GM21737 (cell line): ENCODE measurements at regions not wholly inside any gene's neighbourhood (a gene's known extent, or its start where the extent isn't known, plus 50 kb on each side); places are given as distances from the start of the nearest gene placed in this dataset.

ENCODE experiments used
- ATAC-seq: cut with Tn5 transposase; IDR thresholded peaks from one replicate; pipeline ENCODE4 v1.9.1; 2021; ENCODE audit warnings: mild to moderate bottlenecking, moderate library complexity; ENCODE audit not compliant: unreplicated experiment

DNA sequence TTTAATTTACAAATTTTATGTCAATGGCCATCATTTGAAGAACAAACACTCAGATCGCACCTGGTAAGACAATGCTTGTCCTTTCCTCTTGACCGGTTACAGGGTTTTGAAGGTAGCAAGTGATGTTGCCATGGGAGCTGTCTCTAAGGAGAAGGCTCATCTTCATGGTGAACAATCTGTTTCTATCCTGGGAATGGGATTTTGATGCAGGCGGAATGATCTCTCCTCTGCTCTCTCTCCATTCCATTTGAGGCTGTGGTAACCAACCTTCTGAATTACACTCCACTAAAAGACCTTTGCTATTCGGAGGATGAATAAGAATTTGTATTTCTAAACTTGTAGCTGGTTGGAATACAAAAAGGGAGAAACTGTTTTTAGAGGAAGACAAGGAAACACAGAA lies 57.9 kb upstream of the SLC5A9 start:
- no peak for ATAC-seq

DNA sequence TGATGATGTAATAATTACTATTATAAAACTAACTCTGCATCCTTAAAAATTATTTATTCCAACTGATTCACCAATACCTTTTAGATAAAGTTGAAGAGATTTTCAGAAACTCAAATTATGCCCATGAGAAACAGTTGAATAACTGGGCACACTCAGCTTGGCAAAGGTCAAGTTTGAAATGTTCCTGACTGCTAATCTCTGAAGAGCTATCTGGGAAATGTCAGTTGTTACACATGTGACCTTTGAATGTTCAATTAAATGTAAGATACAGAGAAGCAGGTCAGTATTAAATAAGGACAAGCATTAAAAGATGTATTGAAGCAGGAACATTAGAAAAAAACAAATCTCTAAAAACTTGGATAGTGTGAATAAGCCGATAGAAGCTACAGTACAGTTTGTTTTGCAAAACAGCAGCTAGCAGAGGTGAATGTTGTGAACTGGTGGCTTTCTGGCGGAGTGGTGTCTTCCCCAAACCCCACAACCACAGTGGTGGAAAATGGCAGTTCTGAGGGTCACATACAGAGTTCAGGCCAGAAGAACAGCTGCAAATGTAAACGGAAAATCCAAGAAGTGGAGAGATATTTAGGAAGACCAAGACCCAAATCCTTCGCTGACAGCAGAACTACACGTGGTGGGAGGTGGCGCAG lies 61.9 kb upstream of the SLC5A9 start:
- no peak for ATAC-seq

DNA sequence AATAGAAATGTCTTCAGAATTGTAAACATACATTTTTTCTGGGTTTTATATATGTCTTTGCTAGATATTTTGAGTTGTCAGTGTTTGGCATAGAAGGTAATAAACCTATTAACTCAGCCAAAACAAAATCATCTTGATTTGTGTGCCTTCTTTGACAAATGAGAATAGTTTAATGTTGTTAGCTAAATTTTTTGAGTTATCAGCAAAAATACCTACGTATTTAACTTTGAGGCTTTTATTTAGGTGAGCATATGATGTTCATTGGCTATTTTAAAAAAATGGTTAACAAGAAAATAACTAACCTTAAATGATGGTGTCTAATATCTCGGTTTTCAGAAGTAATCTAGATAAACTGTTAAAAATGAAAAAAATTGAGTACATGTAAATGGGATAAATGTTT lies 83.2 kb upstream of the SLC5A9 start:
- no peak for ATAC-seq

DNA sequence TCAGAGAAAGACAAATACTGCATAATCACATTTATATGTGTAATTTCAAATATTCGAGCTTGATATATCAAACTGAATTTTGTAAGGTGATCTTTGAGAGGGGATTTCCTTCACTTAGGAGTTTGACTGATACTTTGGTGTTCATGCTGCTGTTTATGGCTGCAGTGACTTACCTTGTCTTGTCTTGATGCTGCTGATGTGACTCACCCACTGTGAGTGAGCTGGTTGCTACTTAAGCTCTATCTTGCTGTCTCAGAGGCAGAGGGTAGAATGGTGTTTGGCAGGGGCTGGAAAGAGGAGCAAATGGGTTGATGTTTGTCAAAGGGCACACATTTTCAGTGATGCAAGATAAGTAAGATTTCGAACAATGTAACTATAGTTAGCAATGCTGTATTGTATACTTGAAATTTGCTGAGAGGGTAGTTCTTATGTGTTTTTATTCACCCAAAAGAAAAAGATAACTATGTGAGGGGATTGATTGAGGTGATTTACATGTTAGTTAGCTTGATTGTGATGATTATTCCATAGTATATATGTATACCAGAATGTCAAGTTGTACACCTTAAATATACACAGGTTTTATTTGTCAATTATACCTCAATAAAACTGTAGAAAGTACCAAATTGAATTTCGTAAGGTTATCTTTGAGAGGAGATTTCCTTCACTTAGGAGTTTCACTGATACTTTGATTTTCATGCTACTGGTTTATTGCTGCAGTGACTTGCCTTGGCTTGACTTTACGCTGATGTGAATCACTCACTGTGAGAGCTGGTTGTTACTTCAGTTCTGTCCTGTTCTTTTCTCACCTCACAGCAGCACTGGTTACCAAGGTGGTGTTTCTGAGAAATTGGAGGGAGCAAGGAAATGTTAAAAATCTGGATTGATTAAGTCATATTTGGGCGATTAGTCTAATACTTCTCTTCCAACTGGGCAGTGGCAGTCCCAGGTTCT lies 94.5 kb upstream of the SLC5A9 start:
- ATAC-seq, result no peak

DNA sequence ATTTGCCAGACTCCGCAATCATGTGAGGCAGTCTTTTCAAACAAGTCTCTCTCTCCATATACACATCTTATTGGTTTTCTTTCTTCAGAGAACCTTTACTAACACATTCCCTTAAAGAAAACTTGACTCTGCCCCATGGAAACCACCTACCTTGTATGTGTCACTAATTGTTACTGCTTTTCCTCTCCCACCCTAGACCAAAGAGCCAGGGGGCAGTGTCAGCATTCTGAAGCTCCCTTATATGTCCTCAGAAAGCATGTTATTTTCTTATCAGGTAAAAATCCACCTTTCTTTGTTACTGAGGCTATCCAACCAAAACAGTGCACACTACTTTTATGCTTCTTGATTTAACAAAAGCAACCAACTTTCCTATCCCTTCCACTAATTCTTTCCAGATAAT lies 98.9 kb upstream of the SLC5A9 start:
- ATAC-seq, result no peak

DNA sequence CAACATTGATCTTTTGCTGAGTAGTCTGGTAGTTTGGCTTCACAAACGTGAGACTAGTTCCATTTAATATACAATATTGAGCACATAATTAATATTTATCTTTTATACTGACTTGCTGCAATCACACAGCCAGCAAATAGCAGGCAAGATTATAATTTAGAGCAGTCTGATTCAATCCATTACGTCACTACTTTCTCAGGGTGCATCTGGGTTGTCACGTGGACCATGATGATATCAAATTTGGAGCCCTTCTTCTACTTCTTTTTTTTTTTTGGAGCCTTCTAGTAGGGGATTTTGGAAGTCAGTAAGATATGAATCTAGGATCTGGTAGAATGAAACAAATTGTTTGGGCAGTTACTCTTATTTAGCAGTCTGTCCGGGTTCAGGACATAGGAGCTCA lies 100.6 kb upstream of the SLC5A9 start:
- ATAC-seq, result no peak

DNA sequence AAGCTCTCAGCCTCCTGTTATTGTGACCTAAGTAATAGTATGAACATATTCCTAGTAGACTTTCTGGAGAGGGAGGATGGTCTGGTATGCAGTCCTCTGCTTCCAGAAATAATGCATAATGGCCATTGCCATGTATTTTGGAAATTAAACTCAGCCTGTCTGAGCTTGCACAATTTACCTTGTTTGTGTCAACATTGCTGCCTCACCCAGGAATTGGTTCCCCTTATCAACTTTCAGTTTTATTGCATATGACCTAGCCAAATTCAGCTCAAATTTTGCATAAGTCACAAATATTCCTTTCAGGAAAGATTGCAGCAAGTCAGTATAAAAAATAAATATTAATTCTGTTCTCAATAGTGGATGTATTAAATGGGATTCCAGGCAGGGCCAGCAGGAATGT lies 101.9 kb upstream of the SLC5A9 start:
- ATAC-seq, result no peak

DNA sequence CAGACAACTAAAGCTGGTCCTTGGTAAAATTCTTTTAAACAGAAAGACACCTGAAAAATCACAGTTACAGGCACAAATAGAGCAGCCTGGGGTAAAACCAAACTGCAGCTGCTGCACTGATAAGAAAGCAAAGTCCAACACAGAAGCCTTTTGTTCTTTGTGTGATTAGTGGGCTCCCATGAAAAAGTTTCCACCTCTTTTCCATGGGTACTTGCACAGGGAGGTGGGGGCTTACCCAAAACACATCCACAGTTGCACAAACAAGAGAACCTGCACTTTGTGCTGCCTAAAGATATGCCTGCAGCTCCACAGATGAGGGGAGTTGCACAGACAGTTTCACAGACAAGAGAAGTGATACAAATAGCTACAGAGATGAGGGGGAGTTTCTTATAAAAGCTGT lies 106.7 kb upstream of the SLC5A9 start:
- ATAC-seq, result no peak

DNA sequence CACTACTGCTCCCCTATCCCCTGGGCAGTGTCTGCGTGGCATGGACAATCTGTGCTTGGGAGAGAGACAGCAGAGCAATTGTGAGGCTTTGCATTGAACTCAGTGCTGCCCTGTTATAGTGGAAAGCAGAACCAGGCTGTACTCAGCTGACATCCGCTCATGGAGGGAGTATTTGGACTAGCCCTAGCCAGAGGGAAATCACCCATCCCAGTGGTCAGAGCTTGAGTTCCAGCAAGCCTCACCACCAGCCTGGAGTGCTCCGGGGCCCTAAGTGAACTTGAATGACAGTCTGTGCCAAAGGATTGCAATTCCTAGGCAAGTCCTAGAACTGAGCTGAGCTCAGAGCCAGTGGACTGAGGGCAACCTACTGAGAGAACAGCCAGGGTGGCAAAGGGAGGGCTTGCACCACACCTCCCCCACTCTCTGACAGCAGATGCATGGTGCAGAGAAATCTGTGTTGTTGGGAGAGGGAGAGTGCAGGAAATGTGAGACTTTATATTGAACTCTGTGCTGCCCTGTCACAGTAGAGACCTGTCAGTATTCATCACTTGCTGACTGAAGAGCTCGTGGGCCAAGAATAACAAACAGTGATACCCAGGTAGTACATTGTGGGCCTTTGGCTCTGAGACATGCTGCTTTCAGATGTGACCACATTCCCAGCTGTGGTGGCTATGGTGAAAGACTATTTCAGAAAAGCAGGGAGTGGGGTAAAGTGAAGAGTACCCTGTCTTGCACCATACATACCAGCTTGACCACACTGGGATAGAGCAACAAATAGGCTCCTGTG lies 107.7 kb upstream of the SLC5A9 start:
- ATAC-seq, result no peak

DNA sequence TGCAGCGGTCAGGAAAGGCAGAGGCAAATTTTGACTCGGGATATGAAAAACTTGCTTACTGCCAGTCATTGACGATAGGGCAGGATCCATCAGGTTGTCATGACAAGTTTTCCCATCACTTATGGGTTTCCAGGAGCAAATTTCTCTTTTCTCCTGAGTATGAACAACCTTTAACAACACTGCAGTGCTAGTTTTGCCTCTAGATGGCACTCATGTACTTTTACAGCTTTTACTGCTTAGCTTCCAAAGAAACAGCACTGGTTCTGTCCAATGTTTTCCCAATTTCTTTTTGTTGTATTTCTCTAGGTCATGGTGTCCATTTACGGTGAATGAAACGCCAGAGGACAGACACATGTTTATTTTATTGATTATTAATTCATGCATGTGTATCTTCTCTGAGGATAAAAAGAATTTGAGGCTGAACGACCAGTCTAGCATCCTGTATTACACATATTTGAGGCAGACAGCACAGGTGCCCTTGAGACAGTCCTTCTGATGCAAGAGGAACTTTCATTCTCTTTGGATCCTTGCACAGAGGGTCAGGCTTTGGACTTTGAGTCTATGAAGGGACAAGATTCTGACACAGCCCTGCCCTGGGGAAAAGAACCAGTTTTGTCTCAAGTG lies 112.3 kb upstream of the TRABD2B start:
- ATAC-seq, result no peak

DNA sequence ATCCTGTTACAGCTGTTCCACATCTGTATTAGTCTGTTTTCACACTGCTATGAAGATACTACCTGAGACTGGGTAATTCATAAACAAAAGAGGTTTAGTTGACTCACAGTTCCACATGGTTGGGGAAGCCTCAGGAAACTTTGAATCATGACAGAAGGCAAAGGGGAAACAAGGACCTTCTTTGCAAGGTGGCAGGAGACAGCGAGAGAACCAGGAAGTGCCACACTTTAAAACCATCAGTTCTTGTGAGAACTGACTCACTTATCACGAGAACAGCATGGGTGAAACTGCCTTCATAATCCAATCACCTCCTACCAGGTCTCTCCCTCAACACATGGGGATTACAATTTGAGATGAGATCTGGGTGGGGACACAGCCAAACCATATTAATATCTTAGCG lies 110.3 kb upstream of the TRABD2B start:
- no peak for ATAC-seq

DNA sequence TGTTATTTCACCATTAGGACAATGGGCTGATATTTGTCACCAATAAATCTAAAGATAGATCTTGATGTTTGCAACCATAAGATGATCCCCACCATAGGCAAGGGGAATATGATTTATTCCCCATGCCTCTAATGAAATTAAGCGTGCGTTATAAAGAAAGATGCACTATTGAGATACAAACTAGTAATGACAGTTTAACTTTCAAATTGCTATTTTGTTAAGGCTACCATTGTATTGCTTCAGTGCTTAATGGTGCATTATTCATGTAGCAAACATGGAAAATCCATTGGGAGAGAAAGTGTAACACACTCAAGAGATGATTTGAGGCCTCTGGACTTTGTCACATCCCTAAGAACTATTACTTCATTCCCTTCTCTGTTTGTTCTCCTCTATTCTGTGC lies 108.9 kb upstream of the TRABD2B start:
- ATAC-seq, result no peak

DNA sequence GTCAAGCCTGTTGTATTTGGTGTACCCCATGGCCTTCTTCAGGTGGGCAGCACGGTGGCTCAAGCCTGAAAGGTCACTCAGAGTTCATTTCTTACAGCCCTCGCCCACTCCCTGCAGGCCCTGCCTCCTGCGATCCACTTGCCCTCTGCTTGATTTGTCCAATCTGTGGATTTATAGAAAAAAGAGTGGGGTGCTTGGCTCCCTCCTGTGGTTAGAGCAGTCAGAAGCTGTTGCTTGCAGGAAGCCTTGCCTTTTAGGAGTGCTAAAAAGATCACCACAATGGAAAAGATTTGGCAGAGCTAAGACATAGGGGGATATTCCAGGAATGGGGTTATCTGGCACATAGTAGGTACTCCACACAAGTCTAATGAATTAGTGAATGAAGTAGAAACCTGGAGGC lies 108.0 kb upstream of the TRABD2B start:
- ATAC-seq, result no peak

DNA sequence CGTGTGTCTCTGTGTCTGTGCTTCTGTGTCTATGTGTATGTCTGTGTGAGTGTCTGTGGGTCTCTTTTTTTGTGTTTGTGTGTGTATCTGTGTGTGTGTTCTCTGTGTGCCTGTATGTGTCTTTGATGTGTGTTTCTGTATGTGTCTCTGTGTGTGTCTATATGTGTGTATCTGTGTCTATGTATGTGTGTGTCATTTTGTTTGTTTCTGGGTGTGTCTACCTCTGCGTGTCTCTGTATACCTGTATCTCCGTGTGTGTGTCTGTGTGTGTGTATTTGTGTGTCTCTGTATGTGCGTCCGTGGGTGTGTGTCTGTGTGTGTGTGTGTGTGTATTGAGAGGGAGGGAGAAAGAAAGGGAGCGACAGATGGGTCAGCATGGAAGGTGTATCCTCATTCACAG lies 106.3 kb upstream of the TRABD2B start:
- no peak for ATAC-seq

DNA sequence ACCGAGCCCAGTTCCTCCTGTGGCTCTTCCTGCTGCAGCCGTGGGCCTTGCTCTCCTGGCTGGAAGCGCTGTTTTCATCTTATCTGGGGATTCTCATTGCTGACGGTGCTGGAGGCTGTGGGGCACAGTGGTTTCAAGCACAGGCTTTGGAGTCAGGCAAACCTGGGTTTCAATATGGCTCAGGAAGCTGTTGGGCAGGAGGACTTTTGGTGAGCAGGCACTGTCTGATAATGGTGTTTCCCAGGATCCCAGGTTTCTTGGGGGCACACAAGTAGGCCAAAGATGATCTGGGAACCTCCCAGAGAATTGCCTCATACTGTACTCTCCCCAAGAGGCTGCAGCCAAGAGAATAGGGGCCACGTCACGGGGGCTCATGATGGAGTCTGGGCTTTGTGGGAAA lies 105.6 kb upstream of the TRABD2B start:
- no peak for ATAC-seq

DNA sequence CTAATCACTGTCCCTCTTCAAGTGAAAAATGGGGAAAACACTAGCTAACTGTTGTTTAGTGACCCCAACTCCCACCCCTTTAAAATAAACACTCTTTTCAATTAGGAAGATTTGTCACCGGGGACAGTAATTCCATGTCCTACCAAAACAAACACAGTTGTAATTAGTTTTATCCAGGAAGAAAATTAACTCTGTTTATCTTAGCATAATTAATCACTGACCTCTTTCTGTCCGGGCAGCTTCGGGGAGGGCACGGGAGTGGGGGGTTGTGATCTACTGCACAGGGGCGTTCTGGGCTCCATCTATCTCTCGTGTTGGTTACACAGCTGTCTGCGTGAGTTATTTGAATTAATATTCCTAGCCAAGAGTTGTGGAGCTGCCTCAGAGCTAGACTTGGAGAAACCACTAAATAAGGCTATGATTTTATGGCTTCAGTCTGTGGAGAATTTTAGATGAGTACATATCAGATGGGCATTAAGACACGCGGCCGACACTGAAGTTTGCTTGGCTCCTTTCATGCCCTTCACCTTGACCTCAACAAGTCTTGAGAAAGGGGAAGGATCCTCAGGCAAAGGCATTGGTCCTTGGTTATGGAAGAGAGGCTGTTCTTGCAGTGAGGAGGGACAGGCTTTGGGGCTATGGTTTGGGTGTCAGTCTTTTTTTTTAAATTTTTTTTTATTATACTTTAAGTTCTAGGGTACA lies 102.0 kb upstream of the TRABD2B start:
- no peak for ATAC-seq

DNA sequence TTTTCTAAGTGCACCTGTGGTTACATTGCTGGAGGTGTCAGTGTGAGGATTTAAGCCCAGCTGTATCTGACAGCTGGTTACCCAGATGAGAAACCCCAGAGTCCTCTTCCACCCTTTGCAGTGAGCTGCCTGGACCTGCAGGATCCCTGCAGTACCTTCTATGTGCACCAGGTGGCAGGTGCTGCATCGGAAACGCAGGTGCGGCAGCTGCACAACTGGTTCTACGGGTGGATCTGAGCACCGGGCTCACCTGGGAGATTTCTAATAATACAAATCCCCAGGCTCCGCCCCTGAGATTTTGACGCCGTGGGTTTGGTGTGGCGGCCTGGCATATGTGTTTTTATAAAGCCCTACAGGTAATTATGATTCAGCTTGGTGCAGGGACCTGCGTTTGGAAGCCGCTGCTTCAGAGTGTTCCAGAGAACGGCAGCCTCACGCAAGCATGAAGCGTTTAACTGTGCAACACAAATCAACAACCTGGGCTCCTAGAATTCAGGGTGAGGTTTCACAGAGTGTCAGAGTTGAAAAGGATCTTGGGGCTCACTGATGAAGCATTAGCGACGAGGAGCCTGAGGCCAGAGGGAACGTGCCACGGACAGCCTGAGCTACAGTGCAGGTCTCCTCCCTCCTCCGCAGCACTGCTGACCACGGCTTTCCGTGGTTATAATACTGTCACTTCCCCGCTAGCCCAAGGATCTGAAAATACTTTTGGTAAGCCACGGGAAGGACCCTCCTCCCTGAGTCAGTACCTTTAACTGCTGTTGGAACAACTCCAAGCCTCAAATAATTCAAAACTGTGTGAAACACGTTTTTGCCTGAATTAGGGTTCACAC lies 96.7 kb upstream of the TRABD2B start:
- ATAC-seq, result peak; percentile 93

DNA sequence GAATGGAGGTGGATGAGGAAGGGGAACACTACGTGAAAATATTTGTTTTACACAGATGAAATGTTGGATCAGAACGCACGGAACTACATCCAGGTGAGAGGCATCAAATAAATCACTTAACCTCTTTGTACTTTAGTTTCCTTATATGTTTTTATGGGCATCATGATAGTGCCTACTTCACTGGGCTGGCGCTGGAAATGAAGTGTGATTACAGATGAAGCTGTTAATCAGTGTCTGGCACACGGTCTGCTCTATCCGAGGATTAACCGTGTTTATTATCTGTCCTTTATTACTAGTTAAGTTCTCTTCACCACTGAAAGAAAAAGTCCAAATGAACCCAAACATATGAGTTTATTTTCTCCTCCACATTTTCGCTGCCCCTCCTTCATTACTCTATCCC lies 96.0 kb upstream of the TRABD2B start:
- ATAC-seq, result no peak

DNA sequence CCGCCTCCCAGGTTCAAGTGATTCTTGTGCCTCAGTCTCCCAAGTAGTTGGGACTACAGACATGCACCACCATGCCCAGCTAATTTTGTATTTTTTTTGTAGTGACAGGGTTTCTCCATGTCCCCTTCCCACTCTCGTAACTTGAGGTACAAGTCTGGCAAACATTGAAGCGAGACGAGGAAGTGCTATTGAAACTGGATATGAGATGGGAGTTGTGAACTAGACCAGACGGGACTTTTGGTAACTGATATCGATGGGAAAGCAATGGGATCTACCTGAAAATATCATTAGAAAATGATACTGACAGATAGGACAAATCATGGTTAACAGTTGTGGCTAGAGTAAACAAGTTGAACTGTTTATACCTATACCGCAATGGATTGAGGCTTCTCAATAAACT lies 95.2 kb upstream of the TRABD2B start:
- no peak for ATAC-seq
